PC-3 (cell line): ENCODE measurements at regions not wholly inside any gene's neighbourhood (a gene's known extent, or its start where the extent isn't known, plus 50 kb on each side); places are given as distances from the start of the nearest gene placed in this dataset.

Source experiments
- ATAC-seq: fragments of 200-7000 bp; cut with Tn5 transposase; 2 replicates; pipeline ENCODE4 v1.9.1; 2020; ENCODE audit warnings: mild to moderate bottlenecking, moderate library complexity
- BruUV-seq: library from RNA; stranded (reverse); fragments of 400-500 nt; replicated peaks from 2 replicates; lab custom pipeline; 2021; lab: Mats Ljungman, UMichigan
- CTCF ChIA-PET: fragments of 300-600 bp; sonication (Branson Sonifier 250); formaldehyde crosslinking; loops from one replicate; lab custom pipeline; 2022; ENCODE audit warnings: antibody characterized with exemption; lab: Charles Lee
- POLR2A ChIA-PET: fragments of 300-600 bp; sonication (Branson Sonifier 250); formaldehyde crosslinking; loops from one replicate; lab custom pipeline; 2022; ENCODE audit warnings: antibody characterized with exemption; ENCODE audit not compliant: unreplicated experiment; lab: Charles Lee
- DNase-seq: peaks from one replicate; pipeline ENCODE4 v3.0.0-alpha.2; 2015
- H2AFZ ChIP-seq: fragments of 300-600 bp; sonication (generic); 2 replicates; pipeline ENCODE4 v1.6.0; 2016; ENCODE audit warnings: antibody characterized with exemption, low read length
- H3F3A ChIP-seq: fragments of 300-600 bp; sonication (generic); one replicate; pipeline ENCODE4 v1.6.0; 2017; ENCODE audit warnings: antibody characterized with exemption, low read length, control low read depth, mild to moderate bottlenecking; ENCODE audit not compliant: unreplicated experiment
- H3K27ac ChIP-seq: fragments of 300-600 bp; sonication (generic); 2 replicates; pipeline ENCODE4 v1.5.1; 2016; ENCODE audit warnings: mild to moderate bottlenecking, low read length
- H3K27me3 ChIP-seq: fragments of 300-600 bp; sonication (generic); 2 replicates; pipeline ENCODE4 v1.6.1; 2016; ENCODE audit warnings: low read length, mixed read lengths
- H3K36me3 ChIP-seq: fragments of 300-600 bp; sonication (generic); 2 replicates; pipeline ENCODE4 v1.6.1; 2016; ENCODE audit warnings: low read depth, mixed run types, low read length, mixed read lengths
- H3K4me1 ChIP-seq: fragments of 300-600 bp; sonication (generic); 2 replicates; pipeline ENCODE4 v1.5.1; 2016; ENCODE audit warnings: low read length; ENCODE audit not compliant: insufficient read depth
- H3K4me2 ChIP-seq: fragments of 300-600 bp; sonication (generic); 2 replicates; pipeline ENCODE4 v1.6.0; 2016; ENCODE audit warnings: low read length
- H3K4me3 ChIP-seq: fragments of 300-600 bp; sonication (generic); 2 replicates; pipeline ENCODE4 v1.5.1; 2016; ENCODE audit warnings: mild to moderate bottlenecking, low read length, mixed read lengths
- H3K79me2 ChIP-seq: fragments of 300-600 bp; sonication (generic); 2 replicates; pipeline ENCODE4 v1.6.1; 2017; ENCODE audit warnings: low read length, mixed read lengths
- H3K9ac ChIP-seq: fragments of 300-600 bp; sonication (generic); 2 replicates; pipeline ENCODE4 v1.6.0; 2016; ENCODE audit warnings: mild to moderate bottlenecking, low read length
- H3K9me2 ChIP-seq: fragments of 300-600 bp; sonication (generic); replicated peaks from 2 replicates; pipeline ENCODE4 v1.6.1; 2016; ENCODE audit warnings: mixed run types, low read length, mixed read lengths
- H3K9me3 ChIP-seq: fragments of 300-600 bp; sonication (generic); 2 replicates; pipeline ENCODE4 v1.6.1; 2016; ENCODE audit warnings: low read length, mixed read lengths
- H4K20me1 ChIP-seq: fragments of 300-600 bp; sonication (generic); 2 replicates; pipeline ENCODE4 v1.6.1; 2016; ENCODE audit warnings: low read length, mixed read lengths
- CTCF ChIP-seq: fragments of 300-600 bp; sonication (generic); conservative IDR thresholded peaks from 2 replicates; pipeline ENCODE4 v1.5.1; 2017; ENCODE audit warnings: antibody characterized with exemption, low read depth, mild to moderate bottlenecking, low read length
- EZH2 ChIP-seq: fragments of 300-600 bp; sonication (generic); IDR thresholded peaks from one replicate; pipeline ENCODE4 v1.6.1; 2017; ENCODE audit warnings: antibody characterized with exemption, mild to moderate bottlenecking, low read length; ENCODE audit not compliant: unreplicated experiment
- EZH2phosphoT487 ChIP-seq: fragments of 300-600 bp; sonication (generic); IDR thresholded peaks from 2 replicates; pipeline ENCODE4 v1.6.1; 2018; ENCODE audit warnings: mild to moderate bottlenecking, antibody characterized with exemption, low read length, borderline replicate concordance
- intact Hi-C: fragments of 100-400 bp; cut with micrococcal nuclease; formaldehyde crosslinking; loops from 2 replicates; pipeline ENCODE4 v1.9.0; 2023

GRCh38 chr7:52540041-52540440 is 495.4 kb upstream of the POM121L12 start:
- no peaks in the 10 kb centered on the region for H4K20me1 ChIP-seq
- no peak for ATAC-seq
- H2AFZ ChIP-seq = no peak overlapping the region
- no peaks in the 10 kb centered on the region for H3K36me3 ChIP-seq
- no peak for TF ChIP-seq EZH2phosphoT487
- TF ChIP-seq CTCF = no peak
- no peak for TF ChIP-seq EZH2
- DNase-seq = peak; percentile 24
- ChIA-PET POLR2A (no interaction called here), CTCF (no interaction called here)
- H3K4me2 ChIP-seq = no peak overlapping the region
- intact Hi-C loops = no loop called here
- BruUV-seq = no TSS peak
- H3K27ac ChIP-seq = no peak overlapping the region
- no peaks in the 10 kb centered on the region for H3K27me3 ChIP-seq
- H3K9ac ChIP-seq = no peak overlapping the region
- no peaks in the 10 kb centered on the region for H3K4me1 ChIP-seq
- H3F3A ChIP-seq = no peaks in the 10 kb centered on the region
- H3K79me2 ChIP-seq = no peaks in the 10 kb centered on the region
- no peak overlapping the region for H3K4me3 ChIP-seq
- H3K9me3 ChIP-seq = 0 out of 2 replicates have a peak, but pooled peaks cover 4% of the 10 kb centered on the region
- H3K9me2 ChIP-seq = no peaks in the 10 kb centered on the region

GRCh38 chr7:52539414-52539813 is 496.0 kb upstream of the POM121L12 start:
- DNase-seq = no peak
- H3K79me2 ChIP-seq = no peaks in the 10 kb centered on the region
- no peaks in the 10 kb centered on the region for H3K36me3 ChIP-seq

More at GRCh38 chr7:52539414-52539813, 496.0 kb upstream of the POM121L12 start:
- Histone ChIP-seq H3K9me3 (0 out of 2 replicates have a peak, but pooled peaks cover 6% of the 10 kb centered on the region), H3K4me3 (no peak overlapping the region), H3K27me3 (no peaks in the 10 kb centered on the region), H2AFZ (no peak overlapping the region), H3K9me2 (no peaks in the 10 kb centered on the region), H3K4me2 (no peak overlapping the region), H3F3A (no peaks in the 10 kb centered on the region), H3K27ac (no peak overlapping the region), H4K20me1 (no peaks in the 10 kb centered on the region), H3K9ac (no peak overlapping the region), H3K4me1 (no peaks in the 10 kb centered on the region)
- no TSS peak for BruUV-seq
- no peak for ATAC-seq
- intact Hi-C loops = no loop called here
- ChIA-PET POLR2A (no interaction called here), CTCF (no interaction called here)
- TF ChIP-seq EZH2 (no peak), EZH2phosphoT487 (no peak), CTCF (no peak)
